NCI-H748 treated with DMSO at 0.1 percent for 48 hours (cell line): ENCODE measurements at regions not wholly inside any gene's neighbourhood (a gene's known extent, or its start where the extent isn't known, plus 50 kb on each side); places are given as distances from the start of the nearest gene placed in this dataset.
"Not testable (repeated sequence)": the region's sequence is repeated elsewhere in the genome, so short reads cannot be mapped to it uniquely, and the experiment has no call there.

Experiments used
- DNase-seq: peaks from one replicate; lab custom pipeline; 2025; lab: John Stamatoyannopoulos, UW

- DNase-seq, result not testable (repeated sequence)
These were observed 122.1 kb downstream of the SPAG6 start for GRCh38 chr10:22467393-22467792.

GRCh38 chr10:22468570-22469320 lies 123.4 kb downstream of the SPAG6 start:
- no peak for DNase-seq

GRCh38 chr10:22473044-22473443 lies 127.7 kb downstream of the SPAG6 start:
- no peak for DNase-seq

- no peak for DNase-seq
These were observed 128.2 kb downstream of the SPAG6 start for GRCh38 chr10:22473459-22473858.

GRCh38 chr10:22475651-22476600 lies 130.6 kb downstream of the SPAG6 start:
- peak; percentile 5 for DNase-seq

- no peak for DNase-seq
These were observed 131.5 kb downstream of the SPAG6 start for GRCh38 chr10:22476601-22477321.

GRCh38 chr10:22477334-22478287 lies 132.3 kb downstream of the SPAG6 start:
- no peak for DNase-seq

- DNase-seq, result no peak
These were observed 133.4 kb downstream of the SPAG6 start for GRCh38 chr10:22478555-22479334.

- no peak for DNase-seq
These were observed 134.1 kb downstream of the SPAG6 start for GRCh38 chr10:22479419-22479818.

GRCh38 chr10:22481106-22481505 lies 135.8 kb downstream of the SPAG6 start:
- no peak for DNase-seq

GRCh38 chr10:22481687-22482539 lies 136.6 kb downstream of the SPAG6 start:
- DNase-seq, result no peak

- no peak for DNase-seq
These were observed 137.8 kb downstream of the SPAG6 start for GRCh38 chr10:22483132-22483531.
